ENCODE measurements at regions not wholly inside any gene's neighbourhood (a gene's known extent, or its start where the extent isn't known, plus 50 kb on each side); places are given as distances from the start of the nearest gene placed in this dataset.

DNA sequence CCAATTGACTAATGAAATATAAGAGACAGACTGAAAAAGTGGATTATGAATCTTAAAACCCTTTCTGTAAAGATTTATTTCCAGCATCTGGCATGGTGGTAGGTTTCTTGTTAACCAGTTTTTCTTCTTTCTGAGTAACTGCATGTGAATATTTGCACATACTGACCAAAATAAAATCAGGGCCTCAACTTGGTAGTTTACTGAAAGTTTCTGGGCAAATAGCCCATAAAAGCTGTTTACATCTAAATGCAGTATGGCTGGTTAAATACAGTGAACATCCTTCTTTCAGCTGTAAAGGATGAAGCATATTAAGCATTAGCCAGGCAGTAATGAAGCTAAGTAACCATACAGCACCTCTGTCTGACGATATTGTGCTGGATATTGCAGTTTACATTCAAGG lies 83.6 kb upstream of the EYS start (continued):
- TF ChIP-seq, protein P1, sequence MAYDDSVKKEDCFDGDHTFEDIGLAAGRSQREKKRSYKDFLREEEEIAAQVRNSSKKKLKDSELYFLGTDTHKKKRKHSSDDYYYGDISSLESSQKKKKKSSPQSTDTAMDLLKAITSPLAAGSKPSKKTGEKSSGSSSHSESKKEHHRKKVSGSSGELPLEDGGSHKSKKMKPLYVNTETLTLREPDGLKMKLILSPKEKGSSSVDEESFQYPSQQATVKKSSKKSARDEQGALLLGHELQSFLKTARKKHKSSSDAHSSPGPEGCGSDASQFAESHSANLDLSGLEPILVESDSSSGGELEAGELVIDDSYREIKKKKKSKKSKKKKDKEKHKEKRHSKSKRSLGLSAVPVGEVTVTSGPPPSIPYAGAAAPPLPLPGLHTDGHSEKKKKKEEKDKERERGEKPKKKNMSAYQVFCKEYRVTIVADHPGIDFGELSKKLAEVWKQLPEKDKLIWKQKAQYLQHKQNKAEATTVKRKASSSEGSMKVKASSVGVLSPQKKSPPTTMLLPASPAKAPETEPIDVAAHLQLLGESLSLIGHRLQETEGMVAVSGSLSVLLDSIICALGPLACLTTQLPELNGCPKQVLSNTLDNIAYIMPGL (CRISPR knock-in tag; IDR thresholded peaks at IDR 0.05; ENCODE audit: borderline replicate concordance): no peak
- TF ChIP-seq FOSL2 (IDR thresholded peaks at IDR 0.05) (no peak), FOSL2 (CRISPR knock-in tag; IDR thresholded peaks at IDR 0.05) (no peak), ELK1 (IDR thresholded peaks at IDR 0.05; ENCODE audit: low read depth, low read length) (no peak), HOXB13 (CRISPR knock-in tag; IDR thresholded peaks at IDR 0.05; ENCODE audit: low read depth) (no peak)

- ChIA-PET POLR2A (no interaction called here), CTCF (no interaction called here)
- H3K4me2 ChIP-seq: no peak overlapping the region
- H3K4me3 ChIP-seq: no peak overlapping the region
- FAIRE-seq: no peak
- no peak for ATAC-seq
- WGBS (ENCODE audit: missing lambda C conversion rate): 94% methylated on average over 21 of the region's 34 CpGs
- H3K4me1 ChIP-seq: no peaks in the 10 kb centered on the region
- no peaks in the 10 kb centered on the region for H3K9me3 ChIP-seq
- TF ChIP-seq NR3C1 (IDR thresholded peaks at IDR 0.05) (no peak), SMC3 (IDR thresholded peaks at IDR 0.05) (no peak), ESRRA (IDR thresholded peaks at IDR 0.05; ENCODE audit: borderline replicate concordance, low read length) (no peak), PBX3 (IDR thresholded peaks at IDR 0.05) (no peak), ZNF302 (CRISPR knock-in tag; IDR thresholded peaks at IDR 0.05) (no peak), JUN (IDR thresholded peaks at IDR 0.05) (no peak), PHF8 (IDR thresholded peaks at IDR 0.05; ENCODE audit: borderline replicate concordance, low read depth) (no peak), MYC (IDR thresholded peaks at IDR 0.05; ENCODE audit: borderline replicate concordance, low read length) (no peak), ZFP36 (IDR thresholded peaks at IDR 0.05; ENCODE audit: borderline replicate concordance, partially characterized antibody) (no peak), CHD2 (IDR thresholded peaks at IDR 0.05; ENCODE audit: low read length, partially characterized antibody) (no peak), TP53 (CRISPR knock-in tag; IDR thresholded peaks at IDR 0.05) (no peak), NFE2L2 (conservative IDR thresholded peaks at IDR 0.05; ENCODE audit: low read length) (no peak)
- DNase-seq (ENCODE audit: low read depth in 1 of 2, low spot score in 1 of 2): no peak
- H3K27ac ChIP-seq: no peak overlapping the region
Observed at GRCh38 chr6:65787787-65788186, 80.8 kb upstream of the EYS start.

DNA sequence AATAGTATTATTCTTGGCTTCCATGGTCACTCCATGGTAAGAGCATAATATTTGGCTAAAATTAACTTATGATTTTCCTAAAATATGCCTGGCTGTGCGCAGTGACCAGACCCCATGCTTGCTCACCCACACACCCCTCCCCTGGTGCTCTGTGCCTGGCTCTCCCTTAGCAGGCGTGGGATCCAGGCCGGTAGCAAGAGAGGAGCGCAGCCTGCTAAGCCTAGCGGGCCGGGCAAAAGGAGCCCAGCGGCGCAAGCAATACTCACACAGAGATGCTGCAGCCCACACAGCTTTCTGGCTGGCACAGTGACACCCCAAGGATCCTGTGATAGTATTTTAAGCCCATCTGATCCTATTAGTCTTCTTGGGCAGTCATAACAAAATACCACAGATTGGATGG lies 79.8 kb upstream of the EYS start:
- POLR2A ChIA-PET: no interaction called here
- FAIRE-seq (no peak), ATAC-seq (no peak), DNase-seq (ENCODE audit: low read depth in 1 of 2, low spot score in 1 of 2) (no peak)
- Histone ChIP-seq H3K4me3 (no peak overlapping the region), H3K9me3 (no peaks in the 10 kb centered on the region), H3K27ac (no peak overlapping the region), H3K4me1 (no peaks in the 10 kb centered on the region), H3K4me2 (no peak overlapping the region)
- WGBS (ENCODE audit: missing lambda C conversion rate): 87% methylated on average over 8 of the region's 8 CpGs
- TF ChIP-seq RARB (CRISPR knock-in tag; IDR thresholded peaks at IDR 0.05): no peak
- no peak for TF ChIP-seq FOSB (CRISPR knock-in tag; IDR thresholded peaks at IDR 0.05)
- TF ChIP-seq MYC (IDR thresholded peaks at IDR 0.05; ENCODE audit: borderline replicate concordance, low read length): no peak
- CTCF ChIA-PET: interaction anchor here (0.6 kb wide), 1 partner anchor 287 kb away, joined by 3 read pairs; no protein-coding TSS in a partner anchor

GRCh38 chr6:65780691-65781090 lies 73.7 kb upstream of the EYS start:
- Histone ChIP-seq H3K27ac (no peak overlapping the region), H3K4me3 (no peak overlapping the region), H3K4me1 (no peaks in the 10 kb centered on the region), H3K4me2 (no peak overlapping the region), H3K9me3 (no peaks in the 10 kb centered on the region)
- POLR2A ChIA-PET: no interaction called here
- ATAC-seq: no peak
- WGBS (ENCODE audit: missing lambda C conversion rate): 93% methylated on average over 4 of the region's 4 CpGs
- no peak for DNase-seq (ENCODE audit: low read depth in 1 of 2, low spot score in 1 of 2)
- TF ChIP-seq ZSCAN20 (CRISPR knock-in tag; IDR thresholded peaks at IDR 0.05) (no peak), CHD4 (IDR thresholded peaks at IDR 0.05; ENCODE audit: borderline replicate concordance) (no peak)
- CTCF ChIA-PET: no interaction called here
- FAIRE-seq: no peak

Measured in A549 (cell line).